Naive thymus-derived CD4-positive, alpha-beta T cell (primary cell): ENCODE measurements at regions not wholly inside any gene's neighbourhood (a gene's known extent, or its start where the extent isn't known, plus 50 kb on each side); places are given as distances from the start of the nearest gene placed in this dataset.

Experiments
- ATAC-seq: fragments of 150-1000 bp; cut with Tn5 transposase; 2 replicates; pipeline ENCODE4 v1.10.0; 2021; ENCODE audit warnings: mild to moderate bottlenecking, moderate library complexity
- CTCF ChIA-PET: fragments of 350-600 bp; sonication (Branson Sonifier 250); formaldehyde crosslinking; loops from one replicate; lab custom pipeline; 2021; ENCODE audit warnings: antibody characterized with exemption; lab: Charles Lee
- POLR2A ChIA-PET: fragments of 350-600 bp; sonication (Branson Sonifier 250); formaldehyde crosslinking; loops from one replicate; lab custom pipeline; 2021; ENCODE audit warnings: antibody characterized with exemption, inconsistent platforms; lab: Charles Lee
- DNase-seq, 9 donors: peaks; one replicate each; pipeline versions ENCODE4 v3.0.0 to v3.0.0-alpha.2; 2020 to 2022; ENCODE audit warnings: mixed read lengths in 1 of 9
- H3K27ac ChIP-seq: one replicate; pipeline ENCODE4 v1.7.0; 2013; ENCODE audit warnings: mild to moderate bottlenecking, low read depth, low read length, moderate library complexity
- H3K27me3 ChIP-seq, 2 donors: one replicate each; pipeline ENCODE4 v1.7.0; 2013; ENCODE audit warnings: low read length in 2 of 2, mild to moderate bottlenecking in 2 of 2, moderate library complexity in 2 of 2; ENCODE audit not compliant: control insufficient read depth in 2 of 2, insufficient read depth in 2 of 2
- H3K36me3 ChIP-seq, 3 experiments: 1 replicate in 2 of 3; 2 replicates in 1 of 3; pipeline ENCODE4 v1.7.0; 2013; ENCODE audit warnings: low read length in 3 of 3, mild to moderate bottlenecking in 3 of 3, moderate library complexity in 1 of 3; ENCODE audit not compliant: insufficient read depth in 3 of 3, control insufficient read depth in 2 of 3
- H3K4me1 ChIP-seq, 2 donors: one replicate each; pipeline ENCODE4 v1.7.0; 2013; ENCODE audit warnings: low read length in 2 of 2, mild to moderate bottlenecking in 2 of 2, moderate library complexity in 1 of 2; ENCODE audit not compliant: control insufficient read depth in 2 of 2, insufficient read depth in 2 of 2
- H3K4me3 ChIP-seq: 2 replicates; pipeline ENCODE4 v1.7.0; 2013; ENCODE audit warnings: mild to moderate bottlenecking, low read length
- H3K9me3 ChIP-seq, 3 experiments: 1 replicate in 2 of 3; 2 replicates in 1 of 3; pipeline ENCODE4 v1.7.0; 2013; ENCODE audit warnings: low read length in 3 of 3; ENCODE audit not compliant: control insufficient read depth in 2 of 3
- H3K27ac Mint-ChIP-seq, 9 donors: one replicate each; pipeline ENCODE4 v1.8.0; 2020 to 2022; ENCODE audit warnings: mixed read lengths in 9 of 9, mild to moderate bottlenecking in 8 of 9, moderate library complexity in 5 of 9, inconsistent platforms in 2 of 9
- H3K27me3 Mint-ChIP-seq, 5 donors: one replicate each; pipeline ENCODE4 v1.8.0; 2021 to 2022; ENCODE audit warnings: mixed read lengths in 5 of 5, mild to moderate bottlenecking in 1 of 5
- H3K36me3 Mint-ChIP-seq, 5 donors: one replicate each; pipeline ENCODE4 v1.8.0; 2020 to 2022; ENCODE audit warnings: mixed read lengths in 5 of 5, mild to moderate bottlenecking in 3 of 5, inconsistent platforms in 1 of 5
- H3K4me1 Mint-ChIP-seq, 7 donors: one replicate each; pipeline ENCODE4 v1.8.0; 2020 to 2022; ENCODE audit warnings: mixed read lengths in 7 of 7, mild to moderate bottlenecking in 3 of 7, inconsistent platforms in 1 of 7
- H3K4me3 Mint-ChIP-seq, 10 donors: one replicate each; pipeline ENCODE4 v1.8.0; 2020 to 2022; ENCODE audit warnings: mild to moderate bottlenecking in 10 of 10, mixed read lengths in 10 of 10, moderate library complexity in 6 of 10, inconsistent platforms in 2 of 10
- H3K9me3 Mint-ChIP-seq, 11 donors: one replicate each; pipeline ENCODE4 v1.8.0; 2020 to 2022; ENCODE audit warnings: mixed read lengths in 11 of 11, mild to moderate bottlenecking in 4 of 11, inconsistent platforms in 1 of 11, moderate library complexity in 1 of 11
- intact Hi-C, 2 donors: fragments of 100-400 bp; cut with micrococcal nuclease; formaldehyde crosslinking; loops; one replicate each; pipeline ENCODE4 v1.15.1; 2023

DNA sequence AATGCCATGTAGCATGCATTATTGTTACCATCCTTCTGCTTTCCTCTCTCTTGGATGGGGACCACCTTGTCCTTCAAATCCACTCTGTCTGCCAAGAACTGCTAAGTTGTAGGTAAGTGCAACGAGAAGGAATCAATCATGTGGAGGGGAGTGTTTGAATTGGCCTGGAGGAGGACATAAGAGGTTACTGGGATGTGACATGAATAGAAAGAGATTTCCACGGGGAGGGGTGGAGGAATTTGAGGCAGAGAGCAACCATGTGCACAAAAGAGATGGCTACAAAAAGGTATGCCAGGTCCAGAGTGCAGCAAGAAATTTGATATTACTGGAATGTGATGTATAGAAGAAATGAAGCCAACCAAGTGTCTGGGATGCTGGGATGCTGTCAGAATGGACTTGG is 648.9 kb upstream of the KLF4 start:
- no peak overlapping the region for H3K4me3 Mint-ChIP-seq
- ChIA-PET POLR2A (no interaction called here), CTCF (no interaction called here)

DNA sequence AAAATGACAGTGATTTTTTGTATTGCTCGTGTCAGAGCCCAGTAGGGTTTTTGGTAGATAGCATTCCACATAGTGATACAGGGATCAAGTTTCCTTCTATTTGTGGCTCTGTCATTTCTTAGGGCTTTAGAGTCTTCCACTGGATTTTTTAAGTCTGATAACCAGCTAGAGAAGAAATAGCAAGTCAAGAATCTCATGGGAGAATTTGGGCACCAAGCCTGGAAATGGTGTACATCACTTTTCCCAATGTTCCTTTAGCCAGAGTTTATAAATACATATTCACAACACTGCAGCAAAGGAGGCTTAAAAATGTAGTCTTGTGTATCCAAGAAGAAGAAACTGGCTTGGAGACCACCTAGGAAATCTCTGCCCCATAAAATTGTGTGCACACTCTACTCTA is 647.1 kb upstream of the KLF4 start:
- Histone ChIP-seq H3K4me3 (no peak overlapping the region), H3K4me1 (no peaks in the 10 kb centered on the region), H3K27ac (no peak overlapping the region), H3K27me3 (no peaks in the 10 kb centered on the region), H3K9me3 (no peaks in the 10 kb centered on the region), H3K36me3 (no peaks in the 10 kb centered on the region)
- Mint-ChIP-seq H3K27me3 (peaks cover 0 to 4% (median 0%) of the 10 kb centered on the region in 5 donors), H3K27ac (no peak overlapping the region), H3K4me3 (no peak overlapping the region), H3K36me3 (no peaks in the 10 kb centered on the region), H3K9me3 (peaks cover 0 to 19% (median 6%) of the 10 kb centered on the region in 11 donors), H3K4me1 (no peaks in the 10 kb centered on the region)
- ATAC-seq (no peak), DNase-seq (no peak)
- ChIA-PET CTCF (no interaction called here), POLR2A (no interaction called here)
- intact Hi-C loops = no loop called here

More for the DNA sequence above, 648.9 kb upstream of the KLF4 start:
- Mint-ChIP-seq H3K9me3 (peaks cover 0 to 19% (median 6%) of the 10 kb centered on the region in 11 donors), H3K27ac (no peak overlapping the region), H3K27me3 (peaks cover 0 to 4% (median 0%) of the 10 kb centered on the region in 5 donors), H3K36me3 (no peaks in the 10 kb centered on the region), H3K4me1 (no peaks in the 10 kb centered on the region)
- DNase-seq = no peak
- no peaks in the 10 kb centered on the region for H3K27me3 ChIP-seq
- H3K4me3 ChIP-seq = no peak overlapping the region
- no peaks in the 10 kb centered on the region for H3K4me1 ChIP-seq
- H3K36me3 ChIP-seq = no peaks in the 10 kb centered on the region
- no peak overlapping the region for H3K27ac ChIP-seq
- intact Hi-C loops = no loop called here
- ATAC-seq = no peak
- no peaks in the 10 kb centered on the region for H3K9me3 ChIP-seq

DNA sequence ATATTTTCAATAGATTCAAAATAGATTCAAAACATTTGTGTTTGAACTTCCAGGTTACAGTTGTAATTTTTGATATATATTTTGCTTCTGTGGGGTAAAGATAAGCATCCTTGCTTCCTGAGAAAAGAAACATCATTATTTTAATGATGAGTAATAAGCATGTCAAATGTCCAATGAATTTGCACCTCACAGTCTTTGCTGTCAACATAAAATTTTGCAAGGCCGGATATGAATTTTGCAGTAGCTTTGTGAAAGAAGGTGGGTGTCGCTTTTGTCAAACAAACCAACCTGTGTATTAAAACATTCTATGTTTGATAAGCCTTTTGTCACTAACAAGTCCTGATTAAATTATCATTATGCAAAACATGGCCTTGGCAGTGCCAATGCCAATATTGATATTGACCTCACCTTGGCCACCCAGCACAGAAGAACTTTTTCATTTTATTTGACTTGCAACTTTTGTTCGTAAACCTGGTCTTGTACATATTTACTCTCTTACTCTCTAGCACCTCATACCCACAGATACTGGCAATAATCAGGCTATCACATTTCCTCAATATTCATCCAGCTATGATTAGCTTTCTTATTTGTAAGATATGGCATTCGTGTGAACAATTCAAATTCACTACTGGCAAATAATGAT is 645.0 kb upstream of the KLF4 start:
- POLR2A ChIA-PET = no interaction called here
- no peaks in the 10 kb centered on the region for H3K4me1 ChIP-seq
- no peaks in the 10 kb centered on the region for H3K4me1 Mint-ChIP-seq
- ATAC-seq (no peak), DNase-seq (no peak)
- intact Hi-C loops = no loop called here
- H3K27me3 Mint-ChIP-seq = peaks cover 0 to 4% (median 0%) of the 10 kb centered on the region in 5 donors
- H3K9me3 Mint-ChIP-seq = peaks cover 0 to 12% (median 3%) of the 10 kb centered on the region in 11 donors
- H3K36me3 ChIP-seq = no peaks in the 10 kb centered on the region
- H3K27me3 ChIP-seq = no peaks in the 10 kb centered on the region
- H3K27ac Mint-ChIP-seq = no peak overlapping the region
- H3K4me3 Mint-ChIP-seq = no peak overlapping the region
- CTCF ChIA-PET = no interaction called here
- H3K36me3 Mint-ChIP-seq = no peaks in the 10 kb centered on the region
- H3K9me3 ChIP-seq = no peaks in the 10 kb centered on the region
- no peak overlapping the region for H3K27ac ChIP-seq
- H3K4me3 ChIP-seq = no peak overlapping the region

DNA sequence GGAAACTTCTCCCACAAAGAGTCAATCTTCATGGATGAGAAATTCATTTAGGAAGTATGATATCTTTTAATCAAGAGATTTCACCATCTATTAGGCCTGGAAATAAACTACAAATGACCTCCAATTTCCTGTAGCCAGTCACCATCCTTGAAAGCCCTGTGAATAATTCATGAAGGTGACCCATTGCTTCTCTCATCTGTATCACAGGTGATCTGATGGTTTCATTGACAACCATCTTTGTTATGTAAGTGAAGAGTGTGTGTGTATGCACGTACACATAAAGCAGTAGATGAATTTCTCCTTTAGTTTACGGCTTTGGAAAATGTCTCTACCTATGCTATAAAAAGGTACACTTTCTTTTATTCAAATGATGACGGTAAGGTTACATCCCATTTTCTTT is 644.1 kb upstream of the KLF4 start:
- Mint-ChIP-seq H3K9me3 (peaks cover 0 to 12% (median 3%) of the 10 kb centered on the region in 11 donors), H3K36me3 (no peaks in the 10 kb centered on the region), H3K27ac (no peak overlapping the region), H3K4me1 (no peaks in the 10 kb centered on the region), H3K27me3 (peaks cover 0 to under 1% (median 0%) of the 10 kb centered on the region in 5 donors), H3K4me3 (no peak overlapping the region)
- ATAC-seq (no peak), DNase-seq (no peak)
- ChIA-PET POLR2A (no interaction called here), CTCF (no interaction called here)
- no peaks in the 10 kb centered on the region for H3K36me3 ChIP-seq
- H3K4me3 ChIP-seq = no peak overlapping the region
- no peaks in the 10 kb centered on the region for H3K27me3 ChIP-seq
- intact Hi-C loops = no loop called here
- H3K9me3 ChIP-seq = no peaks in the 10 kb centered on the region
- H3K27ac ChIP-seq = no peak overlapping the region
- no peaks in the 10 kb centered on the region for H3K4me1 ChIP-seq

- Histone ChIP-seq H3K27ac (no peak overlapping the region), H3K27me3 (no peaks in the 10 kb centered on the region), H3K36me3 (no peaks in the 10 kb centered on the region), H3K9me3 (no peaks in the 10 kb centered on the region), H3K4me3 (no peak overlapping the region), H3K4me1 (no peaks in the 10 kb centered on the region)
- ATAC-seq (no peak), DNase-seq (no peak)
- CTCF ChIA-PET = no interaction called here
- Mint-ChIP-seq H3K27ac (no peak overlapping the region), H3K4me1 (no peaks in the 10 kb centered on the region), H3K27me3 (no peaks in the 10 kb centered on the region), H3K9me3 (peaks cover 0 to 12% (median 3%) of the 10 kb centered on the region in 11 donors), H3K36me3 (no peaks in the 10 kb centered on the region), H3K4me3 (no peak overlapping the region)
- intact Hi-C loops = no loop called here
- POLR2A ChIA-PET = no interaction called here
Observed at GRCh38 chr9:108133101-108133500, 643.5 kb upstream of the KLF4 start.

DNA sequence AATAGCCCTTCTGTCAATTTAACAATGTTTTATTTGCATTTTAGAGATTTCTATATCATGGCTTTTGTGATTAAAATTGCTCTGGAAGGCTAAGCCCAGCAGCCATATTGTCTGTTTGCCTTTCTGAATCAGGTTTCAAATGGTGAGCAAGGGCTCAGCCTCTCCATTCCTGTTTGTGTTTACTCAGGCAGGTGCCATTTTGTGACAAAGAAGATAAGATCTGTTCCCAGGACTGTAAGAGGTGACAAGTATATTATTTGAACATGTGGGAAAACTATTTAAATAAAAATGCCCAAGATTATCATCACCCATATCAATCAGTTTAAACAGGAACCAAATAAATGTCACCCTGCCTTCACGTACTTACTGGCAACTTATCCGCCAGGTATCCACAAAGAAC is 641.3 kb upstream of the KLF4 start:
- no peak overlapping the region for H3K27ac ChIP-seq
- Mint-ChIP-seq H3K27me3 (no peaks in the 10 kb centered on the region), H3K27ac (no peak overlapping the region), H3K4me1 (no peaks in the 10 kb centered on the region), H3K36me3 (no peaks in the 10 kb centered on the region), H3K9me3 (peaks cover 0 to 7% (median 0%) of the 10 kb centered on the region in 11 donors), H3K4me3 (no peak overlapping the region)
- CTCF ChIA-PET = interaction anchor here (0.6 kb wide), 1 partner anchor 347 kb away, joined by 3 read pairs; no protein-coding TSS in a partner anchor
- H3K27me3 ChIP-seq = no peaks in the 10 kb centered on the region
- H3K36me3 ChIP-seq = no peaks in the 10 kb centered on the region
- H3K4me3 ChIP-seq = no peak overlapping the region
- POLR2A ChIA-PET = no interaction called here
- no peaks in the 10 kb centered on the region for H3K9me3 ChIP-seq
- intact Hi-C loops = no loop called here
- DNase-seq = no peak
- ATAC-seq = no peak
- H3K4me1 ChIP-seq = no peaks in the 10 kb centered on the region

DNA sequence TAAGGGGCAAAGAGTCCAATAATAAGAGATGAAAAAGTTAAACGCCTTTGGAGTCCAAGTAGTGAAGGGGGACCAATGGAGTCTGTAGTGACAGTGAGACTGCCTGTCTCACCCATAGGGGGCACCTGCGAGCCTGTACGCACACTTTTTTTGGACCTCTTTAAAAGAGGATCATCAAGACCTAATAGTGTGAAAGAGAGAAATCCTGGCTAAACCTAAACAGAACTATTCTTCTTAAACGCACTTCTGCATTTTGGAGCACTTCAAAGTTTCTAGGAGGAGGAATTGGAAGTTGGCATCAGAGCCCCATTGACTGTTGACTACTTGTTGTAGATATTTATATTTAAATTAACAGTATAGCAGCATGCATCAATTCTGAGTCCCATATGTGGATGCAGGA is 636.1 kb upstream of the KLF4 start:
- H3K27ac Mint-ChIP-seq = no peak overlapping the region
- Histone ChIP-seq H3K9me3 (no peaks in the 10 kb centered on the region), H3K36me3 (no peaks in the 10 kb centered on the region), H3K4me1 (no peaks in the 10 kb centered on the region), H3K27ac (no peak overlapping the region), H3K27me3 (no peaks in the 10 kb centered on the region), H3K4me3 (no peak overlapping the region)
- no peak for ATAC-seq
- intact Hi-C loops = no loop called here
- no peaks in the 10 kb centered on the region for H3K36me3 Mint-ChIP-seq
- H3K4me3 Mint-ChIP-seq = no peak overlapping the region
- no peaks in the 10 kb centered on the region for H3K4me1 Mint-ChIP-seq
- DNase-seq = no peak
- ChIA-PET POLR2A (no interaction called here), CTCF (no interaction called here)
- peaks cover 0 to 7% (median 0%) of the 10 kb centered on the region in 11 donors for H3K9me3 Mint-ChIP-seq
- H3K27me3 Mint-ChIP-seq = peaks cover 0 to 6% (median 0%) of the 10 kb centered on the region in 5 donors
